GM21619 (cell line): ENCODE measurements at regions not wholly inside any gene's neighbourhood (a gene's known extent, or its start where the extent isn't known, plus 50 kb on each side); places are given as distances from the start of the nearest gene placed in this dataset.
"Not testable (repeated sequence)": the region's sequence is repeated elsewhere in the genome, so short reads cannot be mapped to it uniquely, and the experiment has no call there.

ENCODE experiments used
- ATAC-seq: cut with Tn5 transposase; IDR thresholded peaks from one replicate; pipeline ENCODE4 v1.9.1; 2021; ENCODE audit not compliant: unreplicated experiment

DNA sequence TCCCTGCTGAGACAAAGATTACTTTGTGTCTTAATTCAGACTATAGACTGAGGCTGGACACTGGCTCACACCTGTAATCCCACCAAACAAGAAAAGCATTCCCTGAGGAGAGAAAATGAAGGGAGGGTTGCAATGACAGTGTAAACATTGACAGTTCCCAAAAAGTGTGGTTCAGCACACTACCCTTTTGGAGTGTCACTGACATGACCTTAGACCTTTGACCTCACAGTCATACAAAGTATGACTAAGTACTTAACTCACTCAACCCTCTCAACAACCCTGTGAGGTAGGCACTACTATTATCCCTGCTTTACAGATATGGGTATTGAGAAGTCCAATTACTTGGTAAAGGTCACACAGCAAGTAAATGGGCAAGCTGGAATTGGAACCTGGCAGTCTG, 341.7 kb downstream of the LRRC3B start:
- no peak for ATAC-seq

DNA sequence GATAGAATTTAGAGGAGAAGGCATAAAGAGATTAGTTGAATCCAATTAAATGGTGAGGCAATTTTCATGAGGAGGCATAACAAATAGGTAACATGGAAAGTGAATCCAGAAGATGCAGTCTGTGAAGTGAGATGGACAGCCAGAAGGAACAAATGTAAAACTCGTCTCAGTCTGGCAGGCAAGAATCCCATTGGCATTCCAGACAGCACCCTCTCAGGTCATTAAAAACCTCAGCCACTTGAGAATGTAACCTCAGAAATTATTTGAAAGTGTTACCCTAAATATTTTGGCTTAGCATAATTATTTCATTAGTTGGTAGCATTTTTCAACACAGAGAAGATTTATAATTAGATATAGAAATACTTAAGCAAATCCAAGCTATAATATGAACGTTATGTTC, 342.3 kb downstream of the LRRC3B start:
- no peak for ATAC-seq

DNA sequence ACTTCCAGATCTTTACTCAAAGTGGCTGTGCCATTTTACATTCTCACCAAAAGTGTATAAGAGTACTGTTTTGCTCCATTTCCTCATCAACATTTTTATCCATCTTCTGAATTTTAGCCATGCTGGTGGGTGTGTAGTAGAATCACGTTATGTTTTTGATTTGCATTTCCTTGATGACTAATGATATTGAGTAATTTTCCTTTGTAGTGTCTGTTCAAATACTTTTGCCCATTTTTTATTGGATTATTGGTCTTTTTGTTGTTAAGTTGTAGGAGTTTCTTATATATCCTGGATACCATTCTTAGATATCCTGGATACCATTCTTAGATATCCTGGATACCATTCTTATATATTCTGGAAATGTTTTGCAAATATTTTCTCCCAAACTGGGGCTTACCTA, 344.9 kb downstream of the LRRC3B start:
- no peak for ATAC-seq

DNA sequence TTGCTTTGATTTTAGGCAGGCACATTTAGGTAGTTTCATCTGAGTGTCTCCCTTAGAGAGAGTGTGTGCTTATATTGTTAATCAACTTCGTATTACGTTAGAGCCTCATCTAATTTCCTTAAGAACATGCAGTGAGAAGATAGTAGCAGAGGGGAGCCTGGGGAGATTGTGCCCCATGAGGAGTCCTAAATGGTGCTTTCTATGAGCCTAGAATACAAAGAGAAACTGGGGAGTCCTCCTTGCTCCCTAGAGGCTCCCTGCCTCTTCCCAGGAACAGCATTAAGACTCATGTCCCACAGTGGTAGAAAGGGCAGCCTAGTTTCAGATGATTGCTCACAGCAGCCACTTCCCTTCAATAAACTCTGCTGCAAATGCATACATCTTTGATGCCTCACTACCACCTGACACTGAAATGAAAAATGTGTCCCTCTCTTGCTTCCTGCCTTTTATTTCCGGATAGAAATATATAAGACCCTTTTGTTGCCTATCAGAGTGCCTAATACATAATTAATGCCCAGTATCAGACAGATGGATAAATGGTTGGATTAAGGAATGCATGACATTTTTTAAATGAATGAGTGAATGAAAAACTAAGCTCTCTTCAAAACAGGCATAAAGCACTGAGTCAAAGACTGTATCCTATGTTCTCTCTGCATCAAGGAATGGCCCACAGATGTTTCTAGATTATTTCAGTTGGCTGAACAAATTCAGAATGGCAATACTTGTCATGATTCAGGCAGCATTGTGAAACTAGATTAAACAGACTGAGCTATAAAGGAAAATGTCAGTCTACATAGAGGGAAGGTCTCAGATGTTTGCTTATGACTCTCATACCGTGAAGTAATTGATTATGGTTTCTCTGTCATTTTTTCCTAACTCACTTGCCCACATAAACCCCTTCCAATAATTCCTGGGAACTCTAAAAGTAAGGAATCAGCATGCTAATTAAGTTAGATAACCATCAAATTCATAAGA, 362.1 kb downstream of the LRRC3B start:
- no peak for ATAC-seq

DNA sequence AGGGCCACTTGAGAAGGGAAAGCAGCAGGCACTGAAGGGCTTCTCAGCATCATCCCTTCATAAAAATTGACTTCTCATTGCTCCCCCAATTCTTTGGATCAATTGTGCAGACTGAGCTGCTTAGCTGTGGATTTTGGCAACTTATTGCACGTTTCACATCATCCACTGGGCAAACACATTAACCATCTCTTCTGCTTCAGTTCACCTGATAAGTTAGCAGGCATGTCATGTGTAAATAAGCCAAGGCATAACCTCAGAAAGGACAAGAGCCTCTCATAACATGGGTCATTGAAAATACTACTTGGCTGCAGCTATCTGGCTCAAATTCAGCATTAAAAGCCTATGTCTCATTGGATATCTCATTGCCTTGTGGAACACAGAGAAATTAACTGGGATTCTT, 366.5 kb downstream of the LRRC3B start:
- no peak for ATAC-seq

DNA sequence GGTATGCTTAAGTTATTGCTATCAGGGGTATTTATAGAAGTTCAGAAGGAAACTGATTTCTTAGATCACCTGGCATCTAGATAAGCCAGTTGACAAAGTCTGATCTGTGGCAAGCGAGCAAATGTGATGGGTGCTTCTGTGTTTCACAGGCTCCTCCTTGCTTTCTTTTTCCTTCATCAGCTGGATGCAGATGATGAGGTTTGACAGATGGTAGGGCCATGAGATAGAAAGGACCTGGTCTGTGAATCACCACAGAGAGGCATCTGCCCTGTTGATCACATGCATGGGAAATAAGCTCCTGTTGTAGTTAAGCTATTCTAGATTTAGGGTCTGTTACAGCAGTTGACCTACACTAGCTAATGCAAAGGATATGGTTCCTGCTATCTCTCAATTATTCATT, 372.0 kb downstream of the NEK10 start:
- no peak for ATAC-seq

DNA sequence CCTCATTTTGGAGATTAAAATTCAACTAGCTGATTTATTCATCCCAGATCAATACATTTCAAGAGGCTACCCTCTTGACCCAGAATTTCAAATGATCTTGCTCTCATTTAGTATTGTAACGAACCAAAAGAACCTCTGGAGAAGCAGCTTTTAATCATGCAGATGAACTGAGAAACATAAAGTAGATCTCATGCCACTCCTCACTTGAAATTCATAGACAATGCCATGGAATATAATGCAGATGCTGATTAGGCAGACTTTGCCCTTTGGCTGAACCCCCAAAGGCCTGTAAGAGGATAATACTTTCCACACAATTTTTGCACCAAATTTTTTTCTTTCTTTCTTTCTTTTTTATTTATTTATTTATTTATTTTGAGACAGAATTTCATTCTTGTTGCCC, 358.3 kb downstream of the NEK10 start:
- ATAC-seq, result no peak

DNA sequence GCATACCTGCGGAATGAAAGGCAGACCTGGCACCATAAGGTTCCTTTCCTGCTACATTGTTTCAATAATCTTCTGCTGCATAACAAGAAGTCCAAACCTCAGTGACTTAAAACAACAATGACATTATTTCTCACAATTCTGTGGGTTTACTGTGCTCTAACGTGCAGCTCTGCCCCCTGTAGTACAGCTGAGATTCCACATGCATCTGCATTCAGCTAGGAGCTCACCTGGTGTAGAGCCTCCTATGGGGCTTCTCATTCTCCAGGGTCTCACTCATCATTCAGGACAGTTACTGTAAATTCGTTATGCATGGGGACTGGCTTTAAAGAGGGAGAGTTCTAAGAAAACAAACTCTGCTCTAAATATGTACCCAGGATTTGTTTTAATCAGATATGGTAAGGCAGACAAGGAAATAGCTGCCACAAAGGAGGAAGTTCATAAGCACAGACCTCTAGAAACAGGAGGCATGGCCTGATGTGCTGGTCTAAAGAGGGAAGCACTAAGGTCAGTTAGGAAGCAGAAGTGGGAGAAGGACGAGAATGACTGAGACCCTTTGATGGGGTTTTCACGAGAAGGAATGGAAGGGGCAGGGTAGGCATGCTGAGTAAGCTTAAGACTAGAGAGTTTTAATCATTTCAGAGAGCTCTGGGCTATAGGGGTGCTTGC, 347.0 kb downstream of the NEK10 start:
- ATAC-seq, result no peak

DNA sequence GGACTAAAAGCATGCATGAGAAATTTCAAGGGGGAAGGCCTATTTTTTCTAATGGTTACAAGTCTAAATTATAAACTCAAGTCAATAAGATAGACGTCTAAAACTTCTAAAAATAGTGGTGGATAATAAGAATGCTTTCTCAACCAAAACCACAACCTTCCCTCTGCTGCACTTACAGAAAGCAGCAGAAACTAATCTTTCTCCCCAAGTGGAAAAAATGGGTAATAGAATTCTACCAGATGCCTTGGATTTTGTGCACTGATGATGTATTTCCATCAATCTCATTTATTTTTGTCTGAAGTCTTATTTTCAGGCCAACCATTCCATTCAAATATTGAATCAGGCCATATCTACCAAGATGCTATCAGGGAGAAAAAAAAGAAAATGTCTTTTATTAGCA, 344.7 kb downstream of the NEK10 start:
- no peak for ATAC-seq

DNA sequence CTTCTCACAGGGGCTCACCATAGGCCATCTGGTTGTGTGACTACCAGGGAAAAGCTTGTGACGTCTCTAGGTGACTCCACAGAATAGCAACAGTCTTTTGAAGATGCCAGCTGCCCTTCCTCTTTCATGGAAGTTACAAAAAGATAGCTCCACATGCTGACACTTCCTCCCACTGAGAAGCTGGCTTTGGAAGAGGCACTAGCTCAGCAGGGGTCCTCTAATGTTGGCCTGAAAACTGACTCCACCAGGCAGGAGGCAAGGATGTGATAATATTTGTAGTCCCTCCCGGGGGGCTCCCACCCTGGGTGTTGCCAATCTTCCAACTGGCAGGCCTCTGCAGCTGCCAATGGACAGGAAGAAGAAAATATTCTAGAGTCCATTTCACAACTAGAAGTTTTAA, 343.5 kb downstream of the NEK10 start:
- ATAC-seq, result no peak

DNA sequence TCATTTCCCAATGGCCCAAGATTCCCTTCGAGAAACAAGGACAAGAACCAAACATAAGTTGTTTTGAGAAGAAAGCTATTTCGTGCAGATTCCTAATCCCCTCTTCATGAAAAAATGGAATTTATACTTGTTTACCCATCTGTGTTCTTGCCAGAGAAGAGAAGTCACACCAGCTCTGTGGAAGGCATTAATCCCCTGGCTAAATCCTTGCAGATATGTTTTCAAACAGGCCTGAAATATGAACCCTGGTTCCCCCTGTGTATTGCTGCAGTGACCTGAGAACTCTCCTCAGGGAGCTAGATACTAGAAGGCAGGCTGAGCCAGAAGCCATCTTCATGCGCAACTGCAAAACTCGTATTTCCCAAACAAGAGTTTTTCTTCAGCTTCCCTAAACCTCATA, 337.7 kb downstream of the NEK10 start:
- no peak for ATAC-seq

DNA sequence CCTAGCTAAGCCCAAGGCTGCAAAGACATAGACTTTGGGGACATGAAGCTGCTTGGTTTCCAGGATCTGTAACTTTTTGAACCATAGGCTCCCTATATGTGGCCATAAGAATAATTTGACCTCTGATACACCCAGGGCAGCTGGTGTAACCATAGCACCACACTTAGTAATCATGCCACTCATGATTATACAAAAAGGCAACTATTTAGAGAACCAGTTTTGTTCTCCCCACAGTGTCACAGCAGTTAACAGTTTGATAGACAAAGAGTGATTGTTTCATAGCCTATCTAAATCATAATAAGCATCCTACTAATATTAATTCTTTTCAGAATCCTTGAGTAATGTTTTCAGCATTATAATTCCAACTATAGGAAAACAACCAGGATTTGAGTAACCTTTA, 334.9 kb downstream of the NEK10 start:
- no peak for ATAC-seq

DNA sequence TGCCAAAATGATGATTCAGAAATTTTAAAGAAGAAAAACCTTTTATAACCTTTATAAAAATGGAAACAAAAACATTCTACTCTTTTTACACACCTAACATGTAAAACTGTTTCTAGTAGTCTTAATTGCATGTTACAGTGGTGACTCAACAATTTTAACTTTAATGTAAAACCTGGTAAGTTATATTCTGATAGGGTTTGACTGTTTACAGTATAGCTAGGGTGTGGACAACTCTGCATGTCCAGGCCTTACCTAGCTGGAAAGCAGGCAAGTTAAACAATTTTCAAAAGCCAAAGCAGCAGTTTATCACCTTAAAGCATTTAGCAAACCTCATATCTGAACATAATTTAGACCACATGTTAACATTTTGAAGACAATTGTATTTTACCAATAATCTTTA, 328.5 kb downstream of the NEK10 start:
- no peak for ATAC-seq

DNA sequence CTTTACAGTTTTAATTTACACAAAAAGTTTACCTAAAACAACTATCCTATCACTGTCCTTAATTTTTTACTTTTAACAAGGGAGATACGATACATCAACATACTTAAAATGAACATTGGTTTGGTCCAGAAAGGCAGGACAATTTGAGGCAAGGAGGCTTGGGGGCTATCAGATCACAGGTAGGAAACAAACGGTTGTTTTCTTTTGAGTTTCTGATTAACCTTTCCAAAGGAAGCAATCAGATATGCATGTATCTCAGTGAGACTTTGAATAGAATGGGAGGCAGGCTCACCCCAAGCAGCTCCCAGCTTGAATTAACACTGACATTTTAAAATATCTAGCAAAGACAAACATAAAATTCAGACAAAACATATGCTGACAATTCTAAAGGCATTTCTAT, 326.6 kb downstream of the NEK10 start:
- not testable (repeated sequence) for ATAC-seq

DNA sequence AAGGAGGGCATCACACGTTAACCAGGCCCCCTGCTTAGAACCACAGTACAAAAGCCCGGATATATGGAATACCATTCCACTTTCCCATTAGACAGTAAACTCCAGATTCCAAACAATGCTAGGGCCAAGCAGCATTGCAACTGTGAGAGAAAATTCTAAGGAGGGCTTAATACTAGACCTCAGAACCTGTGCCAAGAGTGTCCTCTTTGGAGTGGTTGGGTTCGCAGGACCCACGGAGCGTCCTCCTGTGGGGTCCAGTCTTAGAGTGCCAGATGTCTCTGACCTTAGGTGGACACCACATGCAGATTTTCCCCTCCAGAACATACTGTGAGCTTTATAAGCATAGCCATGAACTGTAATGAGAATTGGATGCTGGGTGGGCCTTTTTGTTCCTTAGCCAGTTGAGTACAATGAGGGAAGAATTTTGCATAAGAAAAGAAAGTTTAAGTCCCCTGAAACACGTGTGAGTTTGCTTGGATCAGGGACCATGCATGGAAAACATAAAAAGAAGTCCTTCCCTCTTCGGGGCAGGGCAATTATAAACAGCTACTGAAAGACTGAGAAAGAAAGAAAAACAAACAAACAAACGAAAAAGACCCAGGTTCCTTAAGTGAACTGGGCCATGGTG, 325.7 kb downstream of the NEK10 start:
- ATAC-seq, result no peak

DNA sequence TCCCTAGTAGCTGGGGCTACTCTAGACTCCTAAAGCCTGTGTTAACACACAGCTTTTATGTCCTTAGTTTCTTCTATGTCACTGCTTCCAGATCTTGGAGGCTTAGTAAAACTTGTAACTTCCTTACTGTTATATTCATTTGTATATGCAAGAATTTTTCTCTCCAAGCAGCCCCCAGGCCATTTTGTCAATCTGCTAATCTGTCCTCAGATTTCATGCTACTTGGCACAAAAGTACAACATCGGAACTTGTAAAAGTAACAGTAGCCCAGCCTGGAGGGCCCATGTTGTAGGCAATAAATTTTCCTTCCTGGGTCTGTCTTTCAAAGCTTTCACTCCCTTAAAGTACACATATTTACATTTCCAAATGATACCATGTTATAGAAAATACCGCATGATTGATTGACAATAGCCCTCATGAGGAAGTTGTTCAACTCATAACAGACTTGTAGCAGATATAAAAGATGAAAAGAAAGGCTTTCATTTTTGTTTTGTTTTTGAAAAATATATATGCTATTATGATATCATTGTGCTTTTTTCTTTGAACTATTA, 324.2 kb downstream of the NEK10 start:
- no peak for ATAC-seq

DNA sequence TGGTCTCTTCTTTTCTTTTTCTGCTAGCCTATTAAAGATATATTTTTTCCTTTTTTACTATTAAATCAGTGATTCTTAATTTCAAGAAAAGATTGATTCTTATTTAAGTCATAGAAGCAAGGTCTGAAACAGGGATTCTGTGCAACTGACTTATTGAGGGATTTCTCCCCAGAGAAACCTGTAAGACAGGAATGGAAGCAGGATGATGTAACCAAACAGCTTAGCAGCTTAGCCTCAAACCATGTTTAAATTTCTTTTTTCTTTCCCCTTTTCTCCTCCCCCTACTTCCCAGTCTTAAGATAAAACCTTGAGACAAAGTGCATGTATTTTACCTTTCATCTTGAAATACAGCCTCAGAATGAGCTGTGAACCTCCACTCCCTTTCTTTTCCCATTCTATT, 322.8 kb downstream of the NEK10 start:
- ATAC-seq, result no peak

DNA sequence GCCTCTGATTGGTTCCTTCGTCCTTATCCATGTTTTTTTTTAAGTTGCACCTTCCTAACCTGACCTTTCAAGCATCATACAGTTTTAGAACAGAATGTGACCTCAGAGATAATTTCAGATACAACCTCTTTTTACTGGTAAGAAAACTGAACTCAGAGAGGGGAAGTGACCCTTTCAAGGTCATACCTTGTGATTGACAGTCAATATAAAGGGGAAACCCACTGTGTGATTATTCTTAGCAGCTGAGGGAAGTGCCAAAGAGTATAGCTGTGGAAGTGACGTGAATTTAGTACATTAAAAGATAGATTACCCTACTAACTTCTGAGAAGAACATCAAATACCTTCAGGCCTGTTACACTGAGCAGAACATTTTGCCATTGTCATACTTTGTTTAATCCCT, 319.4 kb downstream of the NEK10 start:
- no peak for ATAC-seq

DNA sequence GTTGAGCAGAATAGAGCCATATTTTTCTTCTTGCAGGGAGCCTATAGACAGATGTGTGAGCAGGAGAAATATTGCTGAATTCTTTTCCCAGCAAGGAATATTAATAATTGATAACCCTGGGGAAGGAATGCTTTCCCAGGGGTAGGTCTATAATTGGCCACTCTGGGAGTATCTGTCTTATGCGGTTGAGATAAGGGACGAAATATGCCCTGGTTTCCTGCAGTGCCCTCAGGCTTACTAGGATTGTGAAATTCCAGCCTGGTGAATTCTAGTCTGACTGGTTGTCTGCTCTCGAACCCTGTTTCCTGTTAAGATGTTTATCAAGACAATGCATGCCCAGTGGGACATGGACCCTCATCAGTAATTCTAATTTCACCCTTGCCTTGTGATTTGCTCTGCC, 317.7 kb downstream of the NEK10 start:
- ATAC-seq, result not testable (repeated sequence)

DNA sequence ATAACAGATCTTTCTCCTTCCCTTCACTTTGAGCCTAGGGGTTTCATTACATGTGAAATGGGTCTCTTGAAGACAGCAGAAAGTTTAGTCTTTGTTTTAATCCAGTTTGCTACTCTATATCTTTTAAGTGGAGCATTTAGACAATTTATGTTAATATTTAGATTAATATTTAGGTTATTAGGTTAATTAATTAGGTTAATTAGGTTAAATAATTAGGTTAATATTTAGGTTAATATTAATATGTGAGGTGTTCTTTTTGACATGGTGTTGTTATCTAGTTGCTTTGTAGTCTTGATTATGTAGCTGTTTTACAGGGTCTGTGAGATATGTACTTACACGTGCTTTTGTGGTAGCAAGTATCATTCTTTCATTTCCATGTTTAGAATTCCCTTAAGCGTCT, 312.9 kb downstream of the NEK10 start:
- no peak for ATAC-seq

DNA sequence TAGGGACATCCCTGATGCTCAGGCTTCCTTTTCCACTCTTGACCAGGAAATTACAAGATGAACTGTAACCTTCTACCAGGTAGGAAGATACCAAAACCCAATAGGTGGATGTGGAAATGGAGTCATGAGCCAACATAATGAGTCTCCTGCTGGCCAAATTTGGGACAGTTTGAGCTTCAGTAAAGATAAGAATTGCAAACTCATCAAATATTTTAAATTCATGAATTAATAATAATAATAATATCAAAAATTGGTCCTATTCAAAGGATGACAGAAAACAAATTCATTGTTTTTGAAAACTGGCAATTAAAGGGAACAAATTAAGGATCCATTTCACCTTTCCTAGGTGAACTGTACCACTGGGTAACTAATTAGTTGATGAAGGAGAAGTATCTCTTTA, 309.7 kb downstream of the NEK10 start:
- ATAC-seq, result no peak
